ENCODE measurements at regions not wholly inside any gene's neighbourhood (a gene's known extent, or its start where the extent isn't known, plus 50 kb on each side); places are given as distances from the start of the nearest gene placed in this dataset.

- no peak overlapping the region for H3K27ac ChIP-seq (ENCODE audit: low read depth, low read length)
- H3K9ac ChIP-seq (ENCODE audit: low read depth in 1 of 2, low read length in 2 of 2): no peak overlapping the region
- no peaks in the 10 kb centered on the region for H3K9me3 ChIP-seq (ENCODE audit: control insufficient read depth in 1 of 2, low read length in 2 of 2)
- no peaks in the 10 kb centered on the region for H3K36me3 ChIP-seq (ENCODE audit: control insufficient read depth in 1 of 2, insufficient read depth in 2 of 2, low read length in 2 of 2)
- no peaks in the 10 kb centered on the region for H3K27me3 ChIP-seq (ENCODE audit: control insufficient read depth in 1 of 2, insufficient read depth in 2 of 2, low read length in 2 of 2)
- no peak overlapping the region for H3K4me3 ChIP-seq (ENCODE audit: low read depth in 1 of 2, low read length in 2 of 2)
- H3K4me1 ChIP-seq (ENCODE audit: control insufficient read depth in 1 of 2, insufficient read depth in 2 of 2, low read length in 2 of 2): no peaks in the 10 kb centered on the region
Observed at GRCh38 chr18:64407606-64408005, 258.7 kb upstream of the LINC00305 start.

GRCh38 chr18:64405161-64405560, 256.3 kb upstream of the LINC00305 start:
- no peaks in the 10 kb centered on the region for H3K4me1 ChIP-seq (ENCODE audit: control insufficient read depth in 1 of 2, insufficient read depth in 2 of 2, low read length in 2 of 2)
- H3K9ac ChIP-seq (ENCODE audit: low read depth in 1 of 2, low read length in 2 of 2): no peak overlapping the region
- H3K36me3 ChIP-seq (ENCODE audit: control insufficient read depth in 1 of 2, insufficient read depth in 2 of 2, low read length in 2 of 2): no peaks in the 10 kb centered on the region
- no peak overlapping the region for H3K27ac ChIP-seq (ENCODE audit: low read depth, low read length)
- no peaks in the 10 kb centered on the region for H3K27me3 ChIP-seq (ENCODE audit: control insufficient read depth in 1 of 2, insufficient read depth in 2 of 2, low read length in 2 of 2)
- H3K4me3 ChIP-seq (ENCODE audit: low read depth in 1 of 2, low read length in 2 of 2): no peak overlapping the region
- H3K9me3 ChIP-seq (ENCODE audit: control insufficient read depth in 1 of 2, low read length in 2 of 2): no peaks in the 10 kb centered on the region

DNA sequence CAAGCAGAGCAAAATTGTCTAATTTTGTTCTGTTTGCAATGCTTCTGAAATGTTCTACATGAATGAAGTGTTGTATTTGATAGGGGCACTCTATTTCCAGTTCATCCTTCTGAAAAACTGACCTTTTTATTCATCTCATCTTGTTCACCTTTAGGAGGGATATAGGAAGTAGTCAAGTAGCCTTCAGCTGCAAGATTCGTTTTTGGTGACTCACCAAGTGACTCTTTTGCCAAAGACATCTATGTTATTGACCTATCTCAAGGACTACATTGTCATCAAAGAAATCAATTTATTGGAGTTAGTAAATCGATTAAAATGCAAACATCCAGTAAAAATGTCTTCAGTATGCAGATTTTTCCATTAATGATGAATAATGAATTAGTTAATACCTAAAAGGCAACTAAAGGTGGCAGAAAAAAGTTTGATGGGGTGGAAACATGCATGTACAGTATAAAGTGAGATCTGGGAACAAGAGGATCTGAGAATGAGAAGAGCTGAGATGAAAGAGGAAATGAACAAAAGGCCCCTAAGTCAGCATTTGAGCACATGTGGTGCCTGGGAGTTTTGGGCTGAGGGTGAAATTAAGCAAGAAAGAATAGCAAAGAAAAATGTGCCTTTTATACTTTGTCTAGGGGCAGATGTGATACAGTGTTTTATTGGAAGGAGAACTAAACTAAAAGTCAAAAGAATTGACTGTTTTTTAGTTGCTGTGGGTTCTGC, 255.1 kb upstream of the LINC00305 start:
- Histone ChIP-seq H3K9ac (ENCODE audit: low read depth in 1 of 2, low read length in 2 of 2) (no peak overlapping the region), H3K27me3 (ENCODE audit: control insufficient read depth in 1 of 2, insufficient read depth in 2 of 2, low read length in 2 of 2) (no peaks in the 10 kb centered on the region), H3K9me3 (ENCODE audit: control insufficient read depth in 1 of 2, low read length in 2 of 2) (no peaks in the 10 kb centered on the region), H3K27ac (ENCODE audit: low read depth, low read length) (no peak overlapping the region), H3K4me3 (ENCODE audit: low read depth in 1 of 2, low read length in 2 of 2) (no peak overlapping the region), H3K36me3 (ENCODE audit: control insufficient read depth in 1 of 2, insufficient read depth in 2 of 2, low read length in 2 of 2) (no peaks in the 10 kb centered on the region), H3K4me1 (ENCODE audit: control insufficient read depth in 1 of 2, insufficient read depth in 2 of 2, low read length in 2 of 2) (no peaks in the 10 kb centered on the region)

DNA sequence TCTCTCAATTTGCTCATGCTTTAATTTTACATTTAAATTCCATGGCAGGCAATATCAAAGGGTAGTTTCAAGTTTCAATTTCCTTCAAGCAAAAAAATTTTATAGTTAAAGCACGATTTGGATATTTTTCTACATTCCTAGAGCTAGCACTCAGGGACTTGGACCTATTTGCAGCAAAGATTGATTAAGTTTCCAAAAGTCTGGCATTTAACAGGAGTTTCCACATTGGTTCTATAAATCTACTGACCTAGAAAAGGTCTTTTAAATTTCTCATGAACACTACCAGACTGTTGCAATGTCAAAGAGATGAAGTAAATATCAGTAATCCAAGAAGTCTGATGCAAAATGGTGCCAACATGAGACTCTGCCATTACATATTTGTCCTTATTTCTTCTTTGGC, 253.7 kb upstream of the LINC00305 start:
- H3K9me3 ChIP-seq (ENCODE audit: control insufficient read depth in 1 of 2, low read length in 2 of 2): no peaks in the 10 kb centered on the region
- no peaks in the 10 kb centered on the region for H3K36me3 ChIP-seq (ENCODE audit: control insufficient read depth in 1 of 2, insufficient read depth in 2 of 2, low read length in 2 of 2)
- H3K27me3 ChIP-seq (ENCODE audit: control insufficient read depth in 1 of 2, insufficient read depth in 2 of 2, low read length in 2 of 2): no peaks in the 10 kb centered on the region
- no peaks in the 10 kb centered on the region for H3K4me1 ChIP-seq (ENCODE audit: control insufficient read depth in 1 of 2, insufficient read depth in 2 of 2, low read length in 2 of 2)
- H3K27ac ChIP-seq (ENCODE audit: low read depth, low read length): no peak overlapping the region
- H3K9ac ChIP-seq (ENCODE audit: low read depth in 1 of 2, low read length in 2 of 2): no peak overlapping the region
- no peak overlapping the region for H3K4me3 ChIP-seq (ENCODE audit: low read depth in 1 of 2, low read length in 2 of 2)

DNA sequence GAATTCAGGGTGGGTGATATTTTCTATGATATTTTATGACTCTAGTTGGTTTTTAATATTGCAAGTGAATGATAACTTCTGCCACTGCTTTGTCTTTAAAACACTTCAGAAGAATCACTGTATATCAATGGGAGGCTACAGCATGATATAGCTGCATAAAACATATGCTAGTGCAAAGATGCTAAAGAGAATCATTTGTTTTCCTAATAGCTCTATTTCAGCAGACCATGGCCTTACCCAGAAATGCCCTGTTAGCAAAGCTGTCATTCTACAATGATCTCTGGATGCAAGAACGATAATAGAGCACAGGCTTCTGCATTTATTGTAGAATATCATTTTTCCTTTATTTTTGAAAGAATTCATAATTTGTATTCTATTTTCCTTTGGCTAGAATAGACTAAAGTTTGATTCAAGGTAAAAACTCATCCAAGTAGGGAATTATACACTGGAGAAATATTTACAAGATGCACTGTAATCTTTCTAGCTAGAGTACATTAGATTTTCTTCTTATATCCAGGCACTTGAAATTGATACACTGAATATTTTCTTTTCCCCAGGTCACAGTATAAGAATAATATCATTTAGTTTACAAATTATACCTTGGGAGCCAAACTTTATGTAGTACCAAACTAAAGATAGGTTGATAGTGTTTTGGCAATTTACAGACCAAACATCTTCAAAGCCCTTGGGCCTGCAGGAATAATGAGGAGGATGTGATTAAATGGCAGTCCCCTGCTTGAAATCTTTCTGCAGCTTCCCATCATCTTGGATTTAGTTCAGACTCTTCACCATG, 252.6 kb upstream of the LINC00305 start:
- H3K27me3 ChIP-seq (ENCODE audit: control insufficient read depth in 1 of 2, insufficient read depth in 2 of 2, low read length in 2 of 2): no peaks in the 10 kb centered on the region

GRCh38 chr18:64399566-64399965, 250.7 kb upstream of the LINC00305 start:
- no peak overlapping the region for H3K27ac ChIP-seq (ENCODE audit: low read depth, low read length)
- no peaks in the 10 kb centered on the region for H3K36me3 ChIP-seq (ENCODE audit: control insufficient read depth in 1 of 2, insufficient read depth in 2 of 2, low read length in 2 of 2)
- H3K9ac ChIP-seq (ENCODE audit: low read depth in 1 of 2, low read length in 2 of 2): no peak overlapping the region
- H3K4me3 ChIP-seq (ENCODE audit: low read depth in 1 of 2, low read length in 2 of 2): no peak overlapping the region
- H3K4me1 ChIP-seq (ENCODE audit: control insufficient read depth in 1 of 2, insufficient read depth in 2 of 2, low read length in 2 of 2): no peaks in the 10 kb centered on the region
- no peaks in the 10 kb centered on the region for H3K27me3 ChIP-seq (ENCODE audit: control insufficient read depth in 1 of 2, insufficient read depth in 2 of 2, low read length in 2 of 2)
- no peaks in the 10 kb centered on the region for H3K9me3 ChIP-seq (ENCODE audit: control insufficient read depth in 1 of 2, low read length in 2 of 2)

More for the DNA sequence above, 252.6 kb upstream of the LINC00305 start:
- no peaks in the 10 kb centered on the region for H3K36me3 ChIP-seq (ENCODE audit: control insufficient read depth in 1 of 2, insufficient read depth in 2 of 2, low read length in 2 of 2)
- no peak overlapping the region for H3K9ac ChIP-seq (ENCODE audit: low read depth in 1 of 2, low read length in 2 of 2)
- no peaks in the 10 kb centered on the region for H3K9me3 ChIP-seq (ENCODE audit: control insufficient read depth in 1 of 2, low read length in 2 of 2)
- no peak overlapping the region for H3K4me3 ChIP-seq (ENCODE audit: low read depth in 1 of 2, low read length in 2 of 2)
- H3K4me1 ChIP-seq (ENCODE audit: control insufficient read depth in 1 of 2, insufficient read depth in 2 of 2, low read length in 2 of 2): no peaks in the 10 kb centered on the region
- no peak overlapping the region for H3K27ac ChIP-seq (ENCODE audit: low read depth, low read length)

- H3K27ac ChIP-seq (ENCODE audit: low read depth, low read length): no peak overlapping the region
- H3K36me3 ChIP-seq (ENCODE audit: control insufficient read depth in 1 of 2, insufficient read depth in 2 of 2, low read length in 2 of 2): no peaks in the 10 kb centered on the region
- no peak overlapping the region for H3K4me3 ChIP-seq (ENCODE audit: low read depth in 1 of 2, low read length in 2 of 2)
- no peaks in the 10 kb centered on the region for H3K27me3 ChIP-seq (ENCODE audit: control insufficient read depth in 1 of 2, insufficient read depth in 2 of 2, low read length in 2 of 2)
- H3K4me1 ChIP-seq (ENCODE audit: control insufficient read depth in 1 of 2, insufficient read depth in 2 of 2, low read length in 2 of 2): no peaks in the 10 kb centered on the region
- no peak overlapping the region for H3K9ac ChIP-seq (ENCODE audit: low read depth in 1 of 2, low read length in 2 of 2)
- no peaks in the 10 kb centered on the region for H3K9me3 ChIP-seq (ENCODE audit: control insufficient read depth in 1 of 2, low read length in 2 of 2)
Observed at GRCh38 chr18:64398320-64398719, 249.4 kb upstream of the LINC00305 start.

- H3K36me3 ChIP-seq (ENCODE audit: control insufficient read depth in 1 of 2, insufficient read depth in 2 of 2, low read length in 2 of 2): no peaks in the 10 kb centered on the region
- H3K9me3 ChIP-seq (ENCODE audit: control insufficient read depth in 1 of 2, low read length in 2 of 2): no peaks in the 10 kb centered on the region
- H3K27ac ChIP-seq (ENCODE audit: low read depth, low read length): no peak overlapping the region
- H3K27me3 ChIP-seq (ENCODE audit: control insufficient read depth in 1 of 2, insufficient read depth in 2 of 2, low read length in 2 of 2): no peaks in the 10 kb centered on the region
- H3K4me1 ChIP-seq (ENCODE audit: control insufficient read depth in 1 of 2, insufficient read depth in 2 of 2, low read length in 2 of 2): no peaks in the 10 kb centered on the region
- H3K4me3 ChIP-seq (ENCODE audit: low read depth in 1 of 2, low read length in 2 of 2): no peak overlapping the region
- H3K9ac ChIP-seq (ENCODE audit: low read depth in 1 of 2, low read length in 2 of 2): no peak overlapping the region
Observed at GRCh38 chr18:64392202-64392601, 243.3 kb upstream of the LINC00305 start.

GRCh38 chr18:64384101-64384500, 235.2 kb upstream of the LINC00305 start:
- Histone ChIP-seq H3K36me3 (ENCODE audit: control insufficient read depth in 1 of 2, insufficient read depth in 2 of 2, low read length in 2 of 2) (no peaks in the 10 kb centered on the region), H3K4me1 (ENCODE audit: control insufficient read depth in 1 of 2, insufficient read depth in 2 of 2, low read length in 2 of 2) (no peaks in the 10 kb centered on the region), H3K9me3 (ENCODE audit: control insufficient read depth in 1 of 2, low read length in 2 of 2) (no peaks in the 10 kb centered on the region)

DNA sequence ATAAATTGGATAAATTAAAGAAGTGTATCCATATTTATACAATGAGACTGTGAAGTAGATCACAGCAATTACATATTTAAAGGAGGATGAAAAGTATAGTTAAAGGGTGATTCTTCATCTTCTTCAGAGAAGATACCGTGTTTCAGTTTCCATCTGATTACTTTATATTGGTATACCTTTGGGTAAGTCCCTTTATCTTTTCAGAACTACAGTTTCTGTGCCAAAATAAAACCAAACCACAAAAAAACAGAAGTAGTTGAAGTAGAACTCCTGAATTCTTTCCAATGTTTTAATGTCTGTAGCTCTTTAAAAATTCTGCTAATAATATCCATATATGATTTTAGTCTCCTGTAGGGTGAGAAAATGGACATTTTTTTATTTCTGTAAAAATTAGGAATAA, 231.2 kb upstream of the LINC00305 start:
- Histone ChIP-seq H3K4me1 (ENCODE audit: control insufficient read depth in 1 of 2, insufficient read depth in 2 of 2, low read length in 2 of 2) (no peaks in the 10 kb centered on the region), H3K4me3 (ENCODE audit: low read depth in 1 of 2, low read length in 2 of 2) (no peak overlapping the region), H3K27ac (ENCODE audit: low read depth, low read length) (no peak overlapping the region), H3K36me3 (ENCODE audit: control insufficient read depth in 1 of 2, insufficient read depth in 2 of 2, low read length in 2 of 2) (no peaks in the 10 kb centered on the region), H3K9ac (ENCODE audit: low read depth in 1 of 2, low read length in 2 of 2) (no peak overlapping the region), H3K9me3 (ENCODE audit: control insufficient read depth in 1 of 2, low read length in 2 of 2) (no peaks in the 10 kb centered on the region), H3K27me3 (ENCODE audit: control insufficient read depth in 1 of 2, insufficient read depth in 2 of 2, low read length in 2 of 2) (no peaks in the 10 kb centered on the region)

More at GRCh38 chr18:64384101-64384500, 235.2 kb upstream of the LINC00305 start:
- Histone ChIP-seq H3K27me3 (ENCODE audit: control insufficient read depth in 1 of 2, insufficient read depth in 2 of 2, low read length in 2 of 2) (no peaks in the 10 kb centered on the region), H3K9ac (ENCODE audit: low read depth in 1 of 2, low read length in 2 of 2) (no peak overlapping the region), H3K4me3 (ENCODE audit: low read depth in 1 of 2, low read length in 2 of 2) (no peak overlapping the region), H3K27ac (ENCODE audit: low read depth, low read length) (no peak overlapping the region)

All from duodenal mucosa (tissue), 2 donors.